ENCODE measurements at regions not wholly inside any gene's neighbourhood (a gene's known extent, or its start where the extent isn't known, plus 50 kb on each side); places are given as distances from the start of the nearest gene placed in this dataset.
"Not testable (repeated sequence)": the region's sequence is repeated elsewhere in the genome, so short reads cannot be mapped to it uniquely, and the experiment has no call there.

- no peak for FAIRE-seq
- no peak for DNase-seq (ENCODE audit: extremely low spot score, insufficient read length, low read depth)
These were observed 75.0 kb downstream of the TMEM237 start for GRCh38 chr2:201568217-201568820.

- no peak for FAIRE-seq
- DNase-seq (ENCODE audit: extremely low spot score, insufficient read length, low read depth): no peak
These were observed 84.1 kb downstream of the TMEM237 start for GRCh38 chr2:201559067-201559710.

- FAIRE-seq: no peak
- DNase-seq (ENCODE audit: extremely low spot score, insufficient read length, low read depth): no peak
These were observed 84.6 kb downstream of the TMEM237 start for GRCh38 chr2:201558665-201559064.

DNA sequence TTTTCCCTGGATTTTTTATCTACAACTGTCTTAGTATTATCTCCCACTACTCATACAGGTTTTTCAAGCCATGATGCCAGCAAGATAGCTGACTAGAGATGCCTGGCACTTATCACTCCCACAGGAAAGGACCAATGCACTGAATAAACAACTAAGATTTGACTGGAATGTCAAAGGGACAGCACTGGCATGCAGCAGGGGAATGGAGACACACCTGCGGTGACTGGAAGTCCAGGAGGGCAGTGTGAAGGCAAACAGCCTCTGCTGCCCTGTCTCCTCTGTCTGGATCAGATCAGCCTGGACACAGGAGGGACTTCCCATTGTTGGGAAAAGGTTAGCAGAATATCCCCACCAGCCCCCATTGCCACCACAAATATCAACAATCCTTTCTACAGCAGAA lies 85.1 kb downstream of the TMEM237 start:
- no peak for DNase-seq (ENCODE audit: extremely low spot score, insufficient read length, low read depth)
- no peak for FAIRE-seq

DNA sequence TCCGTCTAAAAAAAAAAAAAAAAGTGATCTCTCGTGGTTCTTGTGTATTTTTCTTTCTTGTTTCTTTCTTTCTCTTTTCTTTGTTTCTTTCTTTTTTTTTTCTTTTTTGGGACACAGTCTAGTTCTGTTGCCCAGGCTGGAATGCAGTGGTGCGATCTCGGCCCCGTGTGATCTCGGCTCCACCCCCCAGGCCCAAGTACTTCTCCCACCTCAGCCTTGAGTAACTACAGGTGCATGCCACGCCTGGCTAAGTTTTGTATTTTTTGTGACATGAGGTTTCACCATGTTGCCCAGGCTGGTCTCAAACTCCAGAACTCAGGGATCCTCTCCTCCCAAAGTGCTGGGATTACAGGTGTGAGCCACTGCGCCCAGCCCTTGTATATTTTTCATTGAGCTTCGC lies 91.4 kb downstream of the TMEM237 start:
- DNase-seq (ENCODE audit: extremely low spot score, insufficient read length, low read depth) (no peak), FAIRE-seq (no peak)

DNA sequence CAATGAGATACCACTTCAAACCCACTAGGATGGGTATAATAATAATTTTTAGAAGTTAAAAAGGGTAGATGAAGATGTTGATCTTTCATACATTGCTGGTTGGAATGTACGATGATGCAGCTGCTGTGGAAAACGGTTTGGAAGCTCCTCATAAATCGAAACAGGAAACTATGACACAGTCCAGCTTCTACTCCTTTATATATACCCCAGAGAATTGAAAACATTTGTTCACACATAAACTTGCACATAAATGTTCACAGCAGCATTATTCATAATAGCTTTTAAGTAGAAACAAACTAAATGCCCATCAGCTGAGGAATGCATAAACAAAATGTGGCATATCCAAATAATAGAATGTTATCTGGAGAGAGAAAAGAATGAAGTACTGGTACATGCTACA lies 95.0 kb downstream of the STRADB start:
- FAIRE-seq (no peak), DNase-seq (ENCODE audit: extremely low spot score, insufficient read length, low read depth) (no peak)

DNA sequence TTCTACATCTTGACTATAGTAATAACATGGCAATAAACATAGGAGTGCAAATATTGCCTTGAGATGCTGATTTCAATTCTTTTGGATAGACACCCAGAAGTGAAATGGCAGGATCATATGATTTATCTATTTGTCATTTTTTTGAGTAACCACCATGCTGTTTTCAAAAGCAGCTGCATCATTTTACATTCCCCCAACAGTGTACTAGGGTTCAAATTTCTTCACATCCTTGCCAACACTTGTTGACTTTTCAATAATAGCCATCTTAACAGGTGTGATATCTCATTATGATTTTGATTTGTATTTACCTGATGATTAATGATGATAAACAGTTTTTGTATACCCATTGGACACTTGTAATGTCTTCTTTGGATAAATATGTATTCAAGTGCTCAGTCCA lies 90.8 kb downstream of the STRADB start:
- no peak for FAIRE-seq
- no peak for DNase-seq (ENCODE audit: extremely low spot score, insufficient read length, low read depth)

GRCh38 chr2:201539271-201539670 lies 87.7 kb downstream of the STRADB start:
- not testable (repeated sequence) for FAIRE-seq; DNase-seq (ENCODE audit: extremely low spot score, insufficient read length, low read depth)

DNA sequence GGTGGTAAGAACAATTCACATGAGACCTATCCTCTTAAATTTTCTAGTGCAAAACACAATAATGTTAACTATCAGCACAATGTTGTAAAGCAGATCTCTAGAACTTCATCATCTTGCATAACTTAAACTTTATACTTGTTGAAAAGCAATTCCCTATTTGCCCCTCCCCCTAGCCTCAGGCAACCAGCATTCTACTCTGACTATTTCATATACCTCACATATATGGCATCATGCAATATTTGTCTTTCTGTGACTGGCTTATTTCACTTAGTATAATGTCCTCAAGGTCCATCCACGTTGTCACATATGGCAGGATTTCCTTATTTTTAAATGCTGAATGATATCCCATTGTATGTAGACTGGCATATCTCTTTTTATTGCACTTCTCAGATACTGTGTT lies 86.5 kb downstream of the STRADB start:
- DNase-seq (ENCODE audit: extremely low spot score, insufficient read length, low read depth) (no peak), FAIRE-seq (no peak)

DNA sequence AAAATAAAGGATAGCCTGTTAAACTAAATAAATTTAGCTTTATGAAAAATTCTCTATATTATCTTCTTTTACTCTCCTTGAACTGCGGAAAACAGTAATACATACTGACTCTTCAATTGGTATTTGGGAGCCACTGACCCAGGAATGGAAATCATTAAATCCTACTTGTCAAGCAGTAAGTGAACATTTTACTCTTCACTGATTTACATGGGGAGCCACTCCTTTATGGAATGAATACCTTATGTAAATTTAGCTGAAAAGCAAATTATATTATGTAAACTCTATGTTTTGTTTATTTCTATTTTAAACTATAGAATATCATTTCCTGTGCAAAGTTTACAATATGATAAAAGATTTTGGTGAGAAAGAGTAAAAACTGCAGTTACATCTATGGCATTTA lies 85.2 kb downstream of the STRADB start:
- FAIRE-seq: no peak
- DNase-seq (ENCODE audit: extremely low spot score, insufficient read length, low read depth): no peak

DNA sequence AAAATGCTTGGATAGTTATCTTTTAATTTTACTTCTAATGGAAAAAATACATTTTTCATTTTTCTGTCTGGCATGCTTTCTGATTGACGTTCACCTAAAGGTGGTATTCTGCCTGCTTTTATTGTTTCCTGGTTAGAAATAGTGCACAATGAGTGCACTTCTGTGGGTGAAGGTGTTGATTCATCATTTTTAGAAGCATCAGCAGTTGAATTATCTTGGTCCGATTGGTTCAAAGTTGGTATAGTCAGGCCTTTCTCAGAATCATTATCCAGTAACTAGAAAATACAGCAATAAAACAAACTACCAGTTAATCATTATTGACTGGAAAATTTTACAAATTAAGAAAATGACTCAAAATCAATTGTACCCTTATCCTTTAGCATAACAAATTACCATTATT lies 84.5 kb downstream of the STRADB start:
- DNase-seq (ENCODE audit: extremely low spot score, insufficient read length, low read depth) (no peak), FAIRE-seq (no peak)

DNA sequence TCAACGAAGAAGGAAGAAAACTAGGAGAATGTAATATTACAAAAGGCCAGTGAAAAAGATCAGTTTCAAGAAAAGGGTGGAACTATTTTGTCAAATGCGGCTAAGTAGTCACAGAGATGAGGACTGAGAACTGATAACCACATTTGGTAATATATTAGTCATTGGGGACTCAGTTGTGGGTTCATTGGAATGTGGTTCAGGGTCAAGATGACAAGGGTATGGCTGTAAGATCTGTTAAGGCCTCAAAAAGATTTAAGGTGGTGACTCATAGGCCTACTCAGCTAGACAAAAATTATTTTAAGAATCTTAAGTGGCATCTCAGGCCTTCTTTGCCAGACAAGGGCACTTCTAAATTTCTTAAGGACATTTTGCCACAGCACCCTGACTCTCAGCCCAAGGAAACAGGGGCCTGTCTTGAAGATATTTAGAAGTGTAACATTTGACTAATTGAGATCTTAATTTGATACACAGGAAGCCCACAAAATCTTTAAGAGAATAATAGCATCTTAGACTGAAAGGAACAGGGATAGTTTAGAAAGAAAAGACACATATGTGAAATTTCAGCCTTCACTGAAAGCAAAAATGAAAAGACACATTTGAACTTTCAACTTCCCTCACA lies 81.3 kb downstream of the STRADB start:
- FAIRE-seq (peak; percentile 67), DNase-seq (ENCODE audit: extremely low spot score, insufficient read length, low read depth) (no peak)

Measured in GM18507 (cell line).